H9 (cell line): ENCODE measurements at regions not wholly inside any gene's neighbourhood (a gene's known extent, or its start where the extent isn't known, plus 50 kb on each side); places are given as distances from the start of the nearest gene placed in this dataset.

Source experiments
- DNase-seq: peaks from one replicate; pipeline ENCODE4 v3.0.0-alpha.2; 2017
- H2AFZ ChIP-seq: one replicate; pipeline ENCODE4 v1.6.1; 2013; ENCODE audit warnings: mild to moderate bottlenecking, low read length, control low read depth, moderate library complexity
- H2AK5ac ChIP-seq: 2 replicates; pipeline ENCODE4 v1.6.1; 2013; ENCODE audit warnings: low read length, control low read depth, mixed read lengths; ENCODE audit not compliant: insufficient read length
- H2BK120ac ChIP-seq: one replicate; pipeline ENCODE4 v1.6.1; 2013; ENCODE audit warnings: low read depth, mild to moderate bottlenecking, low read length, control low read depth, inconsistent platforms; ENCODE audit not compliant: poor library complexity, severe bottlenecking
- H2BK12ac ChIP-seq: 2 replicates; pipeline ENCODE4 v1.6.1; 2013; ENCODE audit warnings: low read length, control low read depth, mixed read lengths, low read depth; ENCODE audit not compliant: insufficient read length
- H2BK15ac ChIP-seq: 2 replicates; pipeline ENCODE4 v1.6.1; 2013; ENCODE audit warnings: low read depth, low read length, control low read depth
- H2BK20ac ChIP-seq: one replicate; pipeline ENCODE4 v1.6.1; 2013; ENCODE audit warnings: low read depth, mild to moderate bottlenecking, low read length, control low read depth, inconsistent platforms; ENCODE audit not compliant: poor library complexity, severe bottlenecking
- H2BK5ac ChIP-seq: 2 replicates; pipeline ENCODE4 v1.6.1; 2013; ENCODE audit warnings: low read length, control low read depth, mixed read lengths; ENCODE audit not compliant: insufficient read length
- H3K14ac ChIP-seq: 2 replicates; pipeline ENCODE4 v1.6.1; 2013; ENCODE audit warnings: low read length, control low read depth; ENCODE audit not compliant: insufficient read depth
- H3K18ac ChIP-seq: 2 replicates; pipeline ENCODE4 v1.6.1; 2013; ENCODE audit warnings: low read depth, mild to moderate bottlenecking, mixed read lengths, low read length, control low read depth; ENCODE audit not compliant: insufficient read length
- H3K23ac ChIP-seq: 2 replicates; pipeline ENCODE4 v1.6.1; 2013; ENCODE audit warnings: low read length, control low read depth, mixed read lengths, low read depth; ENCODE audit not compliant: insufficient read length
- H3K23me2 ChIP-seq: 2 replicates; pipeline ENCODE4 v1.6.1; 2013; ENCODE audit warnings: low read depth, mild to moderate bottlenecking, mixed read lengths, low read length, control low read depth; ENCODE audit not compliant: insufficient read length, poor library complexity, severe bottlenecking
- H3K27ac ChIP-seq: 2 replicates; pipeline ENCODE4 v1.5.1; 2013; ENCODE audit warnings: low read length, control low read depth, mixed read lengths, low read depth; ENCODE audit not compliant: insufficient read length
- H3K27me3 ChIP-seq: 2 replicates; pipeline ENCODE4 v1.6.1; 2013; ENCODE audit warnings: low read length, control low read depth, inconsistent platforms; ENCODE audit not compliant: insufficient read depth
- H3K4ac ChIP-seq: 2 replicates; pipeline ENCODE4 v1.6.1; 2013; ENCODE audit warnings: low read depth, mild to moderate bottlenecking, control low read depth, inconsistent platforms, low read length, moderate library complexity
- H3K4me1 ChIP-seq: 2 replicates; pipeline ENCODE4 v1.6.1; 2013; ENCODE audit warnings: low read length, control low read depth, inconsistent platforms; ENCODE audit not compliant: insufficient read depth
- H3K4me2 ChIP-seq: 2 replicates; pipeline ENCODE4 v1.6.1; 2013; ENCODE audit warnings: low read length, control low read depth, mixed read lengths; ENCODE audit not compliant: insufficient read length, insufficient read depth
- H3K56ac ChIP-seq: 2 replicates; pipeline ENCODE4 v1.6.1; 2013; ENCODE audit warnings: low read depth, mild to moderate bottlenecking, mixed read lengths, low read length, control low read depth; ENCODE audit not compliant: insufficient read length
- H3K79me1 ChIP-seq: 2 replicates; pipeline ENCODE4 v1.6.1; 2013; ENCODE audit warnings: low read depth, mild to moderate bottlenecking, moderate library complexity, low read length, control low read depth, inconsistent platforms; ENCODE audit not compliant: insufficient read depth, poor library complexity, severe bottlenecking
- H3K79me2 ChIP-seq: 2 replicates; pipeline ENCODE4 v1.6.1; 2013; ENCODE audit warnings: low read length, control low read depth, inconsistent platforms; ENCODE audit not compliant: insufficient read depth
- H3K9ac ChIP-seq: 2 replicates; pipeline ENCODE4 v1.6.1; 2013; ENCODE audit warnings: low read length, control low read depth, mixed read lengths; ENCODE audit not compliant: insufficient read length; ENCODE audit errors: extremely low read depth
- H3K9me3 ChIP-seq: one replicate; pipeline ENCODE4 v1.6.1; 2013; ENCODE audit warnings: low read depth, low read length, inconsistent platforms; ENCODE audit not compliant: control insufficient read depth
- H3T11ph ChIP-seq: one replicate; pipeline ENCODE4 v1.6.1; 2013; ENCODE audit warnings: mild to moderate bottlenecking, low read length, control low read depth, inconsistent platforms
- H4K20me1 ChIP-seq: one replicate; pipeline ENCODE4 v1.6.1; 2013; ENCODE audit not compliant: control insufficient read depth, insufficient read length, insufficient read depth
- H4K5ac ChIP-seq: 2 replicates; pipeline ENCODE4 v1.6.1; 2013; ENCODE audit warnings: low read depth, mild to moderate bottlenecking, mixed read lengths, low read length, control low read depth; ENCODE audit not compliant: insufficient read length
- H4K8ac ChIP-seq: replicated peaks from 2 replicates; pipeline ENCODE4 v1.6.1; 2013; ENCODE audit warnings: low read length, control low read depth, mixed read lengths, low read depth; ENCODE audit not compliant: insufficient read length
- H4K91ac ChIP-seq: 2 replicates; pipeline ENCODE4 v1.6.1; 2013; ENCODE audit warnings: low read depth, mild to moderate bottlenecking, moderate library complexity, mixed read lengths, low read length, control low read depth; ENCODE audit not compliant: insufficient read length
- H3K27ac Mint-ChIP-seq, 3 experiments: 2 replicates in 2 of 3; 3 replicates in 1 of 3; pipeline ENCODE4 v1.8.0; 2020 to 2021; ENCODE audit warnings: mixed read lengths in 3 of 3, mild to moderate bottlenecking in 1 of 3, moderate library complexity in 1 of 3
- H3K27me3 Mint-ChIP-seq: 2 replicates; pipeline ENCODE4 v1.8.0; 2021; ENCODE audit warnings: low read depth, mild to moderate bottlenecking, moderate library complexity, mixed read lengths
- H3K36me3 Mint-ChIP-seq, 3 experiments: 2 replicates in 2 of 3; 3 replicates in 1 of 3; pipeline ENCODE4 v1.8.0; 2020 to 2021; ENCODE audit warnings: low read depth in 3 of 3, mixed read lengths in 3 of 3; ENCODE audit not compliant: insufficient read depth in 1 of 3
- H3K4me1 Mint-ChIP-seq, 2 experiments: 2 replicates each; pipeline ENCODE4 v1.8.0; 2020; ENCODE audit warnings: mixed read lengths in 2 of 2
- H3K4me3 Mint-ChIP-seq, 2 experiments: 2 replicates in 1 of 2; 3 replicates in 1 of 2; pipeline ENCODE4 v1.8.0; 2020 to 2021; ENCODE audit warnings: mild to moderate bottlenecking in 2 of 2, mixed read lengths in 2 of 2, moderate library complexity in 1 of 2
- H3K9me3 Mint-ChIP-seq, 2 experiments: 2 replicates in 1 of 2; 3 replicates in 1 of 2; pipeline ENCODE4 v1.8.0; 2020; ENCODE audit warnings: mild to moderate bottlenecking in 2 of 2, mixed read lengths in 2 of 2, moderate library complexity in 1 of 2
- TF ChIP-seq, protein P1 (sequence below): fragments of 200-600 bp; sonication (generic); conservative IDR thresholded peaks from 3 replicates; pipeline ENCODE4 v1.8.0; 2021; ENCODE audit warnings: antibody characterized with exemption, mild to moderate bottlenecking

DNA sequence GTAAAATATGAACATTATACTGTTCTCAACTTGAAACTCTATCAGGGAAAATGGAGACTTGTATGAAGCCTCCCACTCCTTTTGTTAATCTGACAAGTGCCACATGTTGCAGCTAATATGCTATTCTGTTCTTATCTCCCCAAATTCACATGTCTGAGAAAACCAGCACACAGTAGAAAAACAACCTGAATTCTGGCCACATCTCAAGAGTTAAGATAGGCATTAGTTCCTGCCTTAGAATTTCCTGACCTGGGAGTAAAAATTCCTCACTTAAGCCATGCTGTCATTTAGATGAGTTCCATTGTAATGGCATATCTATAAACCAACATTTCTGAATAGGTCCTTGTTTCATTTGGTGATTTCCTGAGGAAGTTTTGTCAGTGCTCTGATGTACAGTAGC is 1098.5 kb downstream of the EFNB2 start:
- Histone ChIP-seq H3T11ph (no peak overlapping the region), H4K91ac (no peak overlapping the region), H4K20me1 (no peaks in the 10 kb centered on the region), H3K79me2 (no peaks in the 10 kb centered on the region), H3K27ac (no peak overlapping the region), H3K18ac (no peak overlapping the region), H3K27me3 (no peaks in the 10 kb centered on the region), H3K23ac (no peak overlapping the region), H3K9ac (no peak overlapping the region), H2BK15ac (no peak overlapping the region), H4K5ac (no peak overlapping the region), H2BK12ac (no peak overlapping the region), H3K56ac (no peak overlapping the region), H3K9me3 (no peaks in the 10 kb centered on the region), H4K8ac (no peak overlapping the region), H2BK20ac (no peak overlapping the region), H2BK120ac (no peak overlapping the region), H2AK5ac (no peak overlapping the region), H3K4ac (no peak overlapping the region), H2AFZ (no peak overlapping the region), H3K23me2 (no peaks in the 10 kb centered on the region), H3K4me2 (no peak overlapping the region), H2BK5ac (no peak overlapping the region), H3K79me1 (no peaks in the 10 kb centered on the region), H3K4me1 (no peaks in the 10 kb centered on the region; the same call in 1 of the 2 replicates), H3K14ac (no peak overlapping the region)
- no peak overlapping the region for H3K27ac Mint-ChIP-seq
- peaks cover 2 to 4% of the 10 kb centered on the region in 2 experiments; a peak in 2 of 4 replicates for H3K4me1 Mint-ChIP-seq
- DNase-seq, result no peak
- H3K9me3 Mint-ChIP-seq, result no peaks in the 10 kb centered on the region
- H3K27me3 Mint-ChIP-seq, result no peaks in the 10 kb centered on the region
- TF ChIP-seq, protein P1, sequence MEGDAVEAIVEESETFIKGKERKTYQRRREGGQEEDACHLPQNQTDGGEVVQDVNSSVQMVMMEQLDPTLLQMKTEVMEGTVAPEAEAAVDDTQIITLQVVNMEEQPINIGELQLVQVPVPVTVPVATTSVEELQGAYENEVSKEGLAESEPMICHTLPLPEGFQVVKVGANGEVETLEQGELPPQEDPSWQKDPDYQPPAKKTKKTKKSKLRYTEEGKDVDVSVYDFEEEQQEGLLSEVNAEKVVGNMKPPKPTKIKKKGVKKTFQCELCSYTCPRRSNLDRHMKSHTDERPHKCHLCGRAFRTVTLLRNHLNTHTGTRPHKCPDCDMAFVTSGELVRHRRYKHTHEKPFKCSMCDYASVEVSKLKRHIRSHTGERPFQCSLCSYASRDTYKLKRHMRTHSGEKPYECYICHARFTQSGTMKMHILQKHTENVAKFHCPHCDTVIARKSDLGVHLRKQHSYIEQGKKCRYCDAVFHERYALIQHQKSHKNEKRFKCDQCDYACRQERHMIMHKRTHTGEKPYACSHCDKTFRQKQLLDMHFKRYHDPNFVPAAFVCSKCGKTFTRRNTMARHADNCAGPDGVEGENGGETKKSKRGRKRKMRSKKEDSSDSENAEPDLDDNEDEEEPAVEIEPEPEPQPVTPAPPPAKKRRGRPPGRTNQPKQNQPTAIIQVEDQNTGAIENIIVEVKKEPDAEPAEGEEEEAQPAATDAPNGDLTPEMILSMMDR, result no peak
- no peak overlapping the region for H3K4me3 Mint-ChIP-seq
- H3K36me3 Mint-ChIP-seq, result no peaks in the 10 kb centered on the region
